Thyroid gland (tissue), 4 donors: ENCODE measurements at regions not wholly inside any gene's neighbourhood (a gene's known extent, or its start where the extent isn't known, plus 50 kb on each side); places are given as distances from the start of the nearest gene placed in this dataset.

Source experiments
- POLR2A ChIP-seq, 2 donors: fragments of 450-650 bp; IDR thresholded peaks; one replicate each; pipeline ENCODE4 v1.6.1; 2017; ENCODE audit warnings: antibody characterized with exemption in 2 of 2, mild to moderate bottlenecking in 2 of 2, moderate library complexity in 1 of 2
- TF ChIP-seq, protein P1 (sequence below), 6 experiments: fragments of 200-600 bp in 3 of 6; fragments of 450-650 bp in 3 of 6; sonication (generic) in 3 of 6; IDR thresholded peaks; one replicate each; pipeline ENCODE4 v1.5.1; 2016 to 2019; ENCODE audit warnings: antibody characterized with exemption in 6 of 6, mild to moderate bottlenecking in 2 of 6, inconsistent platforms in 1 of 6, moderate library complexity in 1 of 6

DNA sequence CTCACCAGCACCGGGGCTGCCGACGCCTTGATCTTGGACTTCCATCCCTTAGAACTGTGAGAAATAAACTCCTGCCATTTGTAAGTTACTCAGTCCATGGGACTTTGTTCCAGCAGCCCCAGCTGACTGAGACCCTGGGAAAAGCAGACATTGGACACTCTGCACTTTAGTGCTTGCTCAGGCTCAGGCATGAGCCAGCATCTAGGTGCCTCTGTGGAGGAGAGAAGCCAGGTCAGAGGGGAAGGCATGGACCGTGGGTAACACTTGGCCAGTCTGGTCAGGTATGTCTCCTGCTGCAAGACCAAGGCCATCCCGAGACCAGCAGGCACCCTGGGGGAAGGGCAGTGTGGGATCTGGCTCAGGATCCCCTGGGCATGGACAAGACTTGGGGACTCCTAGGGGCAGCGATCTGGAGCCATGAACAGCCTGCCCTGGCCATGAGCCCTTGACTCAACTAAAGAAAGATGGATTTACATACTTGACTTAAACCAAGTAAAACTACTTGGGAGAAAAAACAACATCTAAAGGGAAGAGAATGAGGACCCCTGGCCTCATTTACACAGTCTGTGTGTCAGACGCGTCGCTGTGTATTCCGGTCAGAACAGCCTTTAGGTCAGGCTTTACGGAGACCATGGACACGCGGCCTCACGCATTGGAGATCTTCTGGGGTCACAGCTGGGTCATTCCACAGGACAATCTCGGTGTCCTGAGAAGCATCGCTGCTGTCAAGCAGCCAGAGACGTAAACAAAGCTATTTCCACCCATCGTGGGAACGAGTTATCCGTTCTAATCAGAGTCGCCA is 497.1 kb downstream of the BRD1 start:
- no peak for TF ChIP-seq POLR2A (IDR thresholded peaks at IDR 0.05)
- TF ChIP-seq, protein P1, sequence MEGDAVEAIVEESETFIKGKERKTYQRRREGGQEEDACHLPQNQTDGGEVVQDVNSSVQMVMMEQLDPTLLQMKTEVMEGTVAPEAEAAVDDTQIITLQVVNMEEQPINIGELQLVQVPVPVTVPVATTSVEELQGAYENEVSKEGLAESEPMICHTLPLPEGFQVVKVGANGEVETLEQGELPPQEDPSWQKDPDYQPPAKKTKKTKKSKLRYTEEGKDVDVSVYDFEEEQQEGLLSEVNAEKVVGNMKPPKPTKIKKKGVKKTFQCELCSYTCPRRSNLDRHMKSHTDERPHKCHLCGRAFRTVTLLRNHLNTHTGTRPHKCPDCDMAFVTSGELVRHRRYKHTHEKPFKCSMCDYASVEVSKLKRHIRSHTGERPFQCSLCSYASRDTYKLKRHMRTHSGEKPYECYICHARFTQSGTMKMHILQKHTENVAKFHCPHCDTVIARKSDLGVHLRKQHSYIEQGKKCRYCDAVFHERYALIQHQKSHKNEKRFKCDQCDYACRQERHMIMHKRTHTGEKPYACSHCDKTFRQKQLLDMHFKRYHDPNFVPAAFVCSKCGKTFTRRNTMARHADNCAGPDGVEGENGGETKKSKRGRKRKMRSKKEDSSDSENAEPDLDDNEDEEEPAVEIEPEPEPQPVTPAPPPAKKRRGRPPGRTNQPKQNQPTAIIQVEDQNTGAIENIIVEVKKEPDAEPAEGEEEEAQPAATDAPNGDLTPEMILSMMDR (IDR thresholded peaks at IDR 0.05) = no peak
